Progenitor cell of endocrine pancreas (in vitro differentiated cells): ENCODE measurements at regions not wholly inside any gene's neighbourhood (a gene's known extent, or its start where the extent isn't known, plus 50 kb on each side); places are given as distances from the start of the nearest gene placed in this dataset.

Experiments used
- DNase-seq: peaks from one replicate; pipeline ENCODE4 v3.0.0; 2021; ENCODE audit warnings: low spot score; ENCODE audit not compliant: unreplicated experiment
- H3K27ac Mint-ChIP-seq: 2 replicates; pipeline ENCODE4 v1.8.0; 2021; ENCODE audit warnings: mild to moderate bottlenecking, moderate library complexity, mixed read lengths
- H3K27me3 Mint-ChIP-seq: 2 replicates; pipeline ENCODE4 v1.8.0; 2021; ENCODE audit warnings: mixed read lengths
- H3K36me3 Mint-ChIP-seq: 2 replicates; pipeline ENCODE4 v1.8.0; 2022; ENCODE audit warnings: mixed read lengths; ENCODE audit not compliant: insufficient read depth
- H3K4me1 Mint-ChIP-seq: 2 replicates; pipeline ENCODE4 v1.8.0; 2021; ENCODE audit warnings: low read depth, mixed read lengths
- H3K4me3 Mint-ChIP-seq: 2 replicates; pipeline ENCODE4 v1.8.0; 2021; ENCODE audit warnings: low read depth, mild to moderate bottlenecking, moderate library complexity, mixed read lengths
- H3K9me3 Mint-ChIP-seq: 2 replicates; pipeline ENCODE4 v1.8.0; 2021; ENCODE audit warnings: low read depth, mixed read lengths
- CTCF ChIP-seq: fragments of 200-600 bp; sonication (generic); IDR thresholded peaks from one replicate; pipeline ENCODE4 v1.5.0; 2021; ENCODE audit warnings: antibody characterized with exemption, mild to moderate bottlenecking; ENCODE audit not compliant: unreplicated experiment

DNA sequence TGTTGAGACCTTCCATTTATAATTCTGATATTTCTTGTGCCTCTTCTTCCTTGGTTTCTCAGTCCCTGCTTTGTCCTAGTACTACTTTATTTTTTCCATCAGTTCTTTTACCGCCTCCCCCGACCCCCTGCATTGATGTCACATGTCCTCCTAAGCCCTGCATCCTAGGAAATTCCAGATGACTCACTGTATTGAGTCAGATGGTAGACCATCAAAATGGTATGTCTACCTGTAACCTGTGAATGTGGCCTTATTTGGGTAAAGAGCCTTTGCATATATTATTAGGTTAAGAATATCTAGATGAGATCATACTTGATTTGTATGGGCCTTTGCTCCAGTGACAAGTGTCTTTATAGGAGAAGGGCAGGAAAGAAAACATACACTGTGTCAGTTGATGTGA, 515.3 kb upstream of the CA10 start:
- Mint-ChIP-seq H3K27me3 (no peaks in the 10 kb centered on the region), H3K4me3 (no peak overlapping the region), H3K27ac (no peak overlapping the region), H3K4me1 (peaks cover 11% of the 10 kb centered on the region), H3K9me3 (peaks cover 3% of the 10 kb centered on the region), H3K36me3 (peaks cover 2% of the 10 kb centered on the region)
- no peak for DNase-seq
- no peak for TF ChIP-seq CTCF

GRCh38 chr17:52666264-52666663, 507.8 kb upstream of the CA10 start:
- Mint-ChIP-seq H3K27ac (no peak overlapping the region), H3K36me3 (no peaks in the 10 kb centered on the region), H3K4me1 (peaks cover 2% of the 10 kb centered on the region), H3K27me3 (no peaks in the 10 kb centered on the region), H3K9me3 (peaks cover 8% of the 10 kb centered on the region), H3K4me3 (no peak overlapping the region)
- no peak for TF ChIP-seq CTCF
- no peak for DNase-seq

- Mint-ChIP-seq H3K4me3 (no peak overlapping the region), H3K27ac (no peak overlapping the region), H3K27me3 (no peaks in the 10 kb centered on the region), H3K9me3 (peaks cover 4% of the 10 kb centered on the region), H3K4me1 (no peaks in the 10 kb centered on the region), H3K36me3 (no peaks in the 10 kb centered on the region)
- no peak for TF ChIP-seq CTCF
- DNase-seq: no peak
These were observed 502.2 kb upstream of the CA10 start for GRCh38 chr17:52660692-52661091.

DNA sequence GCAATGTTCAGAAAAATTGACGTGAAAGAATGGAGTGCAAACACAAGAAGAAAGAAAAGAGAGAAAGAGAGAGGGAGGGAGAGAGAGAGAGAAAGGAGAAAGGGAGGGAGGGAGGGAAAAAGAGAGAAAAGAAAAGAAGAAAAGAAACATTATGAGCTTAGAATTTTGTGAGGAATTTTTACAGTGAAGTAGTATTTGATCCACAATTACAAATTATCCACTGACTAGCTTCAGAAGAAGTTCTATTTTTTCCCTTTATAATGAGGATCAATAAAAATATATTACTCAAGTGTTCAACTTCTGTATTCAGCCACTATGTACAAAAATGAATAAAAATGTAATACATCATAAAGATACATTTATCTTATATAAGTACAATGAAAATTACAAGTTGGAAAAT, 494.5 kb upstream of the CA10 start:
- H3K4me1 Mint-ChIP-seq: peaks cover 2% of the 10 kb centered on the region
- H3K27ac Mint-ChIP-seq: no peak overlapping the region
- H3K9me3 Mint-ChIP-seq: peaks cover 4% of the 10 kb centered on the region
- no peak overlapping the region for H3K4me3 Mint-ChIP-seq
- no peak for TF ChIP-seq CTCF
- no peaks in the 10 kb centered on the region for H3K36me3 Mint-ChIP-seq
- H3K27me3 Mint-ChIP-seq: no peaks in the 10 kb centered on the region
- DNase-seq: no peak

GRCh38 chr17:52648995-52649394, 490.5 kb upstream of the CA10 start:
- TF ChIP-seq CTCF: no peak
- H3K27me3 Mint-ChIP-seq: no peaks in the 10 kb centered on the region
- no peak overlapping the region for H3K4me3 Mint-ChIP-seq
- peaks cover 2% of the 10 kb centered on the region for H3K4me1 Mint-ChIP-seq
- H3K9me3 Mint-ChIP-seq: no peaks in the 10 kb centered on the region
- no peak overlapping the region for H3K27ac Mint-ChIP-seq
- H3K36me3 Mint-ChIP-seq: no peaks in the 10 kb centered on the region
- no peak for DNase-seq
